DMS79 treated with DMSO at 0.1 percent for 48 hours (cell line): ENCODE measurements at regions not wholly inside any gene's neighbourhood (a gene's known extent, or its start where the extent isn't known, plus 50 kb on each side); places are given as distances from the start of the nearest gene placed in this dataset.
"Not testable (repeated sequence)": the region's sequence is repeated elsewhere in the genome, so short reads cannot be mapped to it uniquely, and the experiment has no call there.

ENCODE experiments used
- DNase-seq: peaks from one replicate; lab custom pipeline; 2025; lab: John Stamatoyannopoulos, UW

DNA sequence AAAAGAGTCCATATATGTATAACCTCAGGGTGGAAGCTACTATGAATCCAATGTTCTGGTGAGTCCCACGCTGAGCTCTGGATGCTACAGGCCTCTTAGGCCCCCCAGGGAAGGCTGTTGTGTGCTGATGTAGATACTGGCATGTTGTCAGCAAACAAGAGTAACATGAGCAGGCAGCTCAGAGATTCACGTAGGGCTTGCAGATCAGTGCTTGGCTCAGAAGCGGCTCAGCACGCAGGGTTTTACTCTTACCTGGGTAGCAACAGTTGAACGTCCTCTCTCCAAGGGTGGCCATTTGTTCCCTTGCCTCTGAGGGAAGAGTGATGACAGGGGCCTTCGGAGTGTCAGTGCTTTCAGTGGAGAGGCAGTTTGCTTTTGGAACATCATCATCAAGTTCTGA is 93.4 kb downstream of the ZFP64 start:
- no peak for DNase-seq

DNA sequence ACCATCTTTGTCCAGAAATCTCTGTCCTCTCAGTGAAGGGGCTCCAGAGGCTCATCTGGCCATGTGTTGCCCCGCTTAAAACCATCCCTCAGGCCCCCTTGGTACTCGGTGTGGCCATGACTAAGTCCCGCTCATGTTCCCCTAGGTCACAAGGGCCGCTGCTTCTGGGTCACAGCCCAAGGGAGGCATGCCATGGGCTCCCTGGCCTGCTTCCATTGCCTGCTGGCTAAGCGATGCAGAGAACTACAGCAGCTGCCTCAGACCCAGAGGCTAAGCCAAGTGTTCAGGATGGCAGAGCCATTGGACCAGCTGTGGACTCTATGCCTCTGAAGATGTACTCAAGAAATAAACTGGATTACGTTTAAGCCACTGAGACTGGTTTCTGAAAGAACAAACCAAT is 95.5 kb downstream of the ZFP64 start:
- DNase-seq: no peak

DNA sequence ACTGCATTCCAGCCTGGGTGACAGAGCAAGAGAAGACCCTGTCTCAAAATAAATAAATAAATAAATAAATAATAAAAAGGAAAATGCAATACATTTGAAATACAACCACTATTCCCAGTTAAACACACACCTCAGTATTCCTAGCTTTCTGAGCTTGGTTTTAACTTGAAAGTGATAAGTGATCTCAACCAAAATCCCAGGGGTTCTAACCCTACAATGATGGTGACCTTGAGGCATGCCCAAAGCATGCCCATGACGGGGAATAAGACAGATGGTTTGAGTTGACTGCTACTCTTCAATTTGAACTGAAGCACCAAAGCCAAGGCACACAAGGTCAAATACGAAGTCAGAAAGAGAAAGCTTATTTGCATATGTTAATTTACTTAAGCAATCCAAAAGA is 96.9 kb downstream of the ZFP64 start:
- DNase-seq: no peak

DNA sequence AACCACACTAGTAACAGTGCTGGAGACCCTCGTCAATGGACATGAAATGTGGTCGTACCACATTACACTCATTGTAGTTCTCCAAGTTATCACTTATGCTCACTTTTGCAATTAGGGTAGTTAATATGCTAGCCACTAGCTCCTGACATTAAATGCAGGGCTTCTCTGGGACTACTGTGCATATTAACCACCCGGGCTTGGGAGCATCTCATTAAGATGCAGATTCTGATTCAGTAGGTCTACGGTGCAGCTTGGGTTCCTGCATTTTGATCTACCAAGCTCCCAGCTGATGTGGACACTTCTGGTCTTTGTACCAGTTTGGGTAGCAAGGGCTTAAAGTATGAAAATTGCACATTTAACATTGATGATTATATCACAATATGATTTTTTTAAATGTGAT is 98.0 kb downstream of the ZFP64 start:
- no peak for DNase-seq

DNA sequence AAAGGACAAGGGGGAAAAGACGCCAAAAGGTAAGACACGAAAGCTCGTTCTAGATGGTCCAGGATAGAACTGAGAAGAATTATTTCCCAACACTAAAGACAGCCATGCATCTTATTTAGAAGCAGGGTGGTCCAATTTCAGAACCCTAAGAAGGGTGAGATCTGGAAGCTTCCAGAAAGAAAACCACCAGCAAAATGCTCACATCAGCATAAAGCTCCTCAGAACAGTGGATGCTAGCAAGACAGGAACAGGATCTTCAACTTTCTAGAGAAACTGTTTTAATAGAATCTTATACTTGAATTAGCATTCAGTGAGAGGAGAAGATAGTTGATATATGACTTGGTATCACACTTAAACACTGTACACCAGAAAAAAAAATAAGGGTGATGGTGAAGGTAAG is 101.5 kb downstream of the ZFP64 start:
- DNase-seq: no peak

DNA sequence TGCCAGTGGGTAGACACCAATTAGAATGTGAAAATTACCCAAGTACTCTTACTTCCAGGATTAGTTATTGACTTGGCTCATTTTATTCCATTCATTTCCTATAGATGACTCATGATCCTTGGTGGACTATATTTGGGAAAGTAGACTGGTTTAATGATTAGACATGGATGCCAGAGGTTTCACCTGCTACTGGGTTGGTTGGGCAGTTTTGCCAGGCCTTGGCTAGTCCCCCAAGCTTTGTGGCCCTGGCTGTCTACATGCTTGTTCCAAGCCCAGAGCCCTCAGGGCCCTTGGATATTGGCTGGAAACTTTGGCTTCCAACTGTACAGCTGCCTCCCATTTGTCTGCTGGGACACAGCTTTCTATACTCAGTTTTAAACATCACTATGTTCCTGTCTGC is 104.1 kb downstream of the ZFP64 start:
- DNase-seq: no peak

DNA sequence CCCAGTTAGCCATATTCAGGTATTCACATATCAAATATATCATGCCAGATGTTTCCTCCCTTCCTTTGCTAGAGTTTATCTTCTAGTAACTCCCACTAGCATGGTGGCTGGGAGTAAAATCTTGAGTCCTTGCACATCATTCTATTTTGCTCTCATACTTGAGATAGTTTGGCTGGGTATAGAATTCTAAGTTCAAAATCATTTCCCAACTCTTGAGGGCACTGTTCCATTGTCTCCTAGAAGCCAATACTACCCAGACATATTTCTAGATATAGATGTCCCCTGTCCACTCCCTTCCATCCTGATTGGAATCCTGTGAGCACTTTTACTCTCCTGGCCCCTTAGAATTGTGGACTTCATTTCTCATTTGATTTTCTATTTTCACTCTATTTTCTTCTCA is 104.7 kb downstream of the ZFP64 start:
- no peak for DNase-seq

DNA sequence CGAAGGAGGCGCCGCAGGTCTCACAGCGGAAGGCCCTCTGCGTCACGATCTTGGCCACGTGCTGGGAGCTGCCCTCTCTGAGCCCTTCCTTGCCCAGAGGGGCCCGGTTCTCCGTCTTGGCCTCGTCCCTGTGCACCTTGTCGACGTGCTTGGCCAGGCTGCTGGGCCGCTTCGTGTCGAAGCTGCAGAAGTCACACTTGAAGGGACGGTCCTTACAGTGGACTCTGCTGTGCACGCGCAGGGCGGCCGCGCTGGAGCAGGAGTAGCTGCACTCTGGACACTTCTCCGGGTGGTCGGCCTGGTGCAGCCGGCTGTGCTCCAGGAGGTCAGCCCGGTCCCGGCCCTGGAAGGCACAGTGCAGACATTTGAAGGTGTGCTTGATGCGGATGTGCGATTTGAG is 106.9 kb downstream of the ZFP64 start:
- no peak for DNase-seq

DNA sequence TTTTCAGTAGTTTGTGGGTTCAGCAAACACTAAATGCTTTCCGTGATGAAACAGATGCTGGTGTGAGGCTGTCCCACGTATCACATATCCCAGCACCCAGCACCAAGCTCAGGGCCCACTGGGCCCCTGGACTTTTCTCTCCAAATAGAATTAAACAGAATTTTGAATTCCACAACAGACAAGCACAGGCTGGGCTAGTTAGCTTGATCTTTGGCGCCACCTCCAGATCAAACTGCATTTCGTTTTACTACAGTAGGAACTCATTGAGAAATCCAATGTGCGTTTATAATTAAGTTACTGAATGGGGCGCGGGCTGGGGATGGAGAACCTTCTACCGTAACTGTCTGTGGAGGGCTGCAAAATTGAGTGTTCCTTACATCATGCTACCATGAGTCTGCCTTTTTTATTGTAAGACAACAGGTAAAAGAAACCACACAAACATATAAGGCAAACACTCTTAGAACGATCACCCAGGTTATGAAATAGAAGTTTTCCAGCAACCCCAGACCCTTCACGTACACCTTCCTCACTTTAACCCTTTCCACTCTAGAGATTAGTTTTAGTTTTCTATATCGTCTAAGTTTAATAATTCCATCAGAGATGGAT is 107.8 kb downstream of the ZFP64 start:
- peak; percentile 14 for DNase-seq

DNA sequence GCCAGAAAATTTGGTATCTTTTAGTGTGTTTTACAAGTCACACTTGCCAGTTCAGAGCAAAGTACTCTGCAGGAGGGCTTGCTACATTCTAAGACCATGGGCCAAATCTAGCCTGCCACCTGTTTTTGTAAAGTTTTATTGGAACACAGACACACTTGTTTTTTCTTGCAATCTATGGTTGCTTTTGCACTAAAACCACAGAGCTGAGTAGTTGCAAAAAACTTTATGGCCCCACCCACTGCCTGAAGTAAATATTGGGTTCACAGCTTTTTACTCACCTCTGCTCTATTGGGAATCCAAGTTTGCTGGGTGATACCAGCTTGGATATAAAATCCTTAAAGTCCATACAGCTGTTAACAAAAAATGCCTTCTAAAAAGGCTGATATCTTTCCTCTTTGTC is 109.0 kb downstream of the ZFP64 start:
- DNase-seq: no peak

DNA sequence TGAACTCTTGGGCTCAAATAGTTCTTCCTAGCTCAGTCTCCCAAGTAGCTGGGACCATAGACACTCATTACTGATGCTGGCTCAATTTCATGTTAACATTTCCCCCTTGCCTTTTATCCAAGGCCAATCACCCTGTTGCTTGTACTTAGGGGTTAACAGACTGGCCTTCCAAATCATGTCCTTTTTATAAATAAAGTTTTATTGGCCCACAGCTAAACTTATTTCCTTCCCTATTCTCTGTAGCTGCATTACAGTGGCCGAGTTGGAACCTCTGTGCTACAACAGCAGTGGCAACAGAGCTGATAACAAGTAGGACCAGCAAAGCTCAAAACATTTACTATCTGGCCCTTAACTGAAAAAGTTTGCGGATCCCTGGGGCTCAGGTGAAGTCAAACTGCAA is 109.8 kb downstream of the ZFP64 start:
- DNase-seq: no peak

DNA sequence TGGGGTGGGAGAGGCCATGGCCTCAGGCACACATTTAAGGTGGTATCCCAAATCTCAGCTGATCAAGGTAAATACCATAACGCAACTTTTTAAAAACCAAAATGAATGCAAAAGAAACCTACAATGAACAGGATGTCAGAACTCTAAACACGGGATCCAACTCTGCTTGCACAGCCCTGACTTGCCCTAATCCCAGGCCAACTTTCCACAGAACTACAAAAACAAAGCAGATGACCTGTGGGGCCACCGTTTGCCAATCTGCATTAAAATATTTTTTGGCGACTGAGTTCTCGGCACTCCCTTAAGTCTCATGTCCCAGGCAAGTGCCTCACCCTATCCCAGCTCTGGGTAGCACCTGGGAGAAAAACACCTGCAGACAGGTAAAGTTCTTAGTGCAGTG is 110.5 kb downstream of the ZFP64 start:
- no peak for DNase-seq

DNA sequence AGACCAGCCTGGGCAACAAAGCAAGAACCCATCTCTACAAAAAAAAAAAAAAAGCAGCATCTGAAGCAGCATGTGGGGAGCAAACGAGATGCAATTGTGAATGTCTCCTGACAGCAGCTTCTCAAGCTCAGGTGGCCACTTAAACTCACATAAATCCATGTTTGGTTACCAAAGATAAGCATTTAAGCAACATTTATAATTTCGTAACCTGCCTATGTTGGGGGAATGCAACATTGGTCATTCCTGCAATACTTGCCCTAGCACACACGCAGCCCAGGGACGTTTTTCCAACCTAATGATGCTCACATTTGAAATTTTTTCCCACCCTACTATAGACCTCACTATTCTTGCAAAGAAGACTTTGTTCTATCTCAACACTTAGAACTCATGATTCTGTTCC is 113.3 kb downstream of the ZFP64 start:
- DNase-seq: no peak

DNA sequence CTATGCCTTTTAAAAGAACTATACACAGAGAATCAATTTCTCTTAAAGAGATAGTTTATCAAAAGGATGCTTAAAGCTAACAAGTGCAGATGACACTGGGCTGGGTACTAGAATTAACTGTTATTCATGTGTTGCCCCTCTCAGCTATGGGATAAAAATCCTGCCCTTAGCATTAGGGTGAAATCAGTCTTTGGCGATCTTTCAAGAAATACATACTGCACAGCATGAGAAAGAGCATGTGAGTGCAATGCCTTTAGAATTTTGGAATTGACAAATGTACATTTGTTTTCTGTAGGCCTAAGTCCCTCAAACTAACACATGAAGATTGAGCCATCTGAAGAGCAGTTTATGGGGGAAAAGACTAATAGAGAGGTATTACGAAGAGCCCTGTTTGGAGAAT is 115.4 kb downstream of the ZFP64 start:
- DNase-seq: no peak

DNA sequence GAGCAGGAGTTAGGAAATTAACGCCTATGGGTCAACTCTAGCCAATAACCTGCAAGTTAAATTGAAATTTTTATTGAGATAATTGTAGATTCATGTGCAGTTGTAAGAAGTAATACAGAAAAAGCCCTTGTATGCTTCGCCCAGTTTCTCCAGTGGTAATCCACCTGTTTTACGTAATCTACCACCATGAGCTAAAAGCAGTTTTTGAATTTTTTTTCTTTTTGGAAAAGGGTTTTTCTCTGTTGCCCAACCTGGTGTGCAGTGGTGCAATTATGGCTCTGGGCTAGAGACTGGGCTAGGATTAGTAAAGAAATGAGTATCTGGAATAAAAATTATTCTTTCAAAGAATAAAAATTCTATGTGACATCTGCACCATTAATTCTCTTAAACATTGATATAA is 116.2 kb downstream of the ZFP64 start:
- no peak for DNase-seq

DNA sequence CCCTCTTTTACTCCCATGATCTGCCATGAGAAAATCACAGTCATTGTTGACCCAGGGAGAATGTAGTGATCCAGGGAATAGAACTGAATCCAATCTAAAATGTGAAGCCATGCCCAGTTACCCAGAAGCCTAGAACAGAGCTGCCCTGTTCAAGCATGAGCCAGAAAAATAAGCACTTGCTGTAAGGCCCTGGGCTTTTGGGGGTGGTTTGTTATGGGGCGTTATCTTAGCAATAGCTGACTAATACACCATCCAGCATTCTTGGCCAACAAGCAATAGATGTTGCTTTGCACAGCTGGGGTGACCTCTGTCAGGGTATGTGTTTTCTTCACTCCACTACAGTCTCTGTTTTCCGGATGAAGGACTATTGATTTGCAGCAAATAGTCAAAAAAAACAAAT is 120.4 kb downstream of the ZFP64 start:
- DNase-seq: no peak

DNA sequence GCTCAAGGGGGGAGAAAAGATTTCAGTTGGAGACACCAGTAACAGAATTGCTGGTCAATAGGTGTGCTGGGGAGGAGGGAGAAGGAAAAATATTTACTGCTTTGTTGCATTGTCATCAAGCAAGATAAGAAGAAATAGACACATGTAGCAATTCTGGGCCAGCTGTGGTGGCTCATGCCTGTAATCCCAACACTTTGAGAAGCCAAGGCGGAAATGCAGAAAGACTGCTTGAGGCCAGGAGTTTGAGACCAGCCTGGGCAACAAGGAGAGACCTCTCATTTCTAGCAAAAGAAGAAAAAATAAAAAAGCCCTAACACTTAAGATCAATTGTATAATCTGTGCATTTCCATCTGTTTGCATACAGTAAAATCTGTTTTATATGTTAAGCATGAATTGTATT is 126.6 kb downstream of the ZFP64 start:
- no peak for DNase-seq

DNA sequence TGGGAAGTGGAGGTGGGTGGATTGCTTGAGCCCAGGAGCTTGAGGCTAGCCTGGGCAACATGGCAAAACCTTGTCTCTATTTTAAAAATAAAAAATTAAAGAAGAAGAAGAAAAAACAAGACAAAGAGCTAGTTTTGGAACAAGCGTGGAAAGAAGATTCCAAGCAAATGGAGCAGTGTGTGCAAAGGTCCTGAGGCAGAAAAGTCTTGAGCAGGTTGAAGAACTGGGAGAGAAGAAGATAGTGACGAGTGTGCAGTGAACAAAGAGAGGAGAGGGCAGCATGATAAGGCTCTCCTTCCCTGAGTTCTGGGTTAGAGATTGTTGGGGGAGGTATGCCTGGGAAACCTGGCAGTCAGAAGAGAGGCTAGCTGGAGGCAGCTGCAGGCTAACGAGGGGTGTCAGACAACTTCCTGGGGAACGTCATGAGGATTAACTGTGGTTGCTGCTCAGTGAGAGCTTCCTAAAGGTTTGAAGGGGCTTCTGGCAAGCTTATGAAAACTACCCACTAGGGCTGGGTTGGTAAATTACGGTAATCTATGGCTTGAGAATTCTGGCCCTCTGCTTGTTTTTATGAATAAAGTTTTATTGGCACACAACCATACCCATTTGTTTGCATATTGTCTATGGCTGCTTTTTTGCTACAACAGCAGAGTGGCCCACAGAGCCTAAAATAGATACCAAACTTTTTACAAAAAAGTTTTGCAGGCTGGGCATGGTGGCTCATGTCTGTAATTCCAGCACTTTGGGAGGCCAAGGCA is 128.9 kb downstream of the ZFP64 start:
- DNase-seq: no peak

DNA sequence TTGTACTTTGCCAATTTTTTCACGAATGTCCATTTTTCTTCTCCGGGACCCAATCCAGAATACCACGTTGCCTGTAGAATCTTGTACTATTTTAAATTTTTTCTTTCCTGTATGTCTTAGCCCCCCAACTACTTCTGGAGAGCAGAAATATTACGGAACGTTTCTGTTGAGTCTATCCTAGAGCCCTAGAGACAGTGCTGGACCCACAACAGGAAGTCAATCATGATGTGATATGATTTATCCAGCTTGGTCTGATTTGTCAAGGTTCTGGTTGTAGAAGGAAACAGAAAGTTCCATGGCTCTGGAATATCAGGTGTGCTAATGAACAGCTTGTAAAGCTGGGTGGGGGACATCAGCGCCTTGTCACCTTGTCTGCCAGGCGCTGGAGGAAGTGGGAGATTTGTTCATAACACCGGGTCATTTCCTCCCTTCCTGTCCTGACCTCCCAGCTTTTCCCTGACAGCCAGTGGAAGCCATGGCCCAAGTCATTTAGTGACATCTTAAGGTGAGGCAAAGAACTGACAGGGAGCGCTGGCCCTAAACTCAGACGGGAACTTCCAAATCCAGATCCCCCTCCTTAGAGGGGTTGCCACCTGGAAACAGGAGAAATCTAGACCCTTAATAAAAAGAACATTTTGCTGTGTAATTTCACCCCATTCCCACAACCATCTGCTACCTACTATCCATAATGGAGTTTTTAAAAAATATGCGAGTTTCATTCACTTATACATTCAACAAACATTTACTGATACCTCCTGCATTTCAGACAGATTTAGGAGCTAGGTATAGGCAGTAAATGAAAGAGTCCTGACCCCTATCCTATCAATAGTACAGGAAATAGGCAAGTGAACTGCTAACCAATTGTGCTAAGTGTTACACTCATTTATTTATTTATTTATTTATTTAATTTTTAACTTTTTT is 130.5 kb downstream of the ZFP64 start:
- peak; percentile 2 for DNase-seq

DNA sequence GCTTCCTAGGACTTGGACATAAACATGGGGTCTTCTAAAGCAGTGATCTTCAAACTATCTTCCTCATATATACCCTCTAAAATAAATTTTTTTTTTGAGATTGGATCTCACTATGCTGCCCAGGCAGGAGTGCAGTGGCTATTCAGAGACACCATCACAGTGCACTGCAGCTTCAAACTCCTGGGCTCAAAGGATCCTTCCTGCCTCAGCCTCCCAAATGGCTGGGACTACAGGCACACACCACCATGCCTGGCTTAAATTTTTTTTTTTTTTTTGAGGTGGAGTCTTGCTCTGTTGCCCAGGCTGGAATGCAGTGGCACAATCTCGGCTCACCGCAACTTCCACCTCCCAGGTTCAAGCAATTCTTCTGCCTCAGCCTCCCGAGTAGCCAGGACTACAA is 134.4 kb downstream of the ZFP64 start:
- not testable (repeated sequence) for DNase-seq

DNA sequence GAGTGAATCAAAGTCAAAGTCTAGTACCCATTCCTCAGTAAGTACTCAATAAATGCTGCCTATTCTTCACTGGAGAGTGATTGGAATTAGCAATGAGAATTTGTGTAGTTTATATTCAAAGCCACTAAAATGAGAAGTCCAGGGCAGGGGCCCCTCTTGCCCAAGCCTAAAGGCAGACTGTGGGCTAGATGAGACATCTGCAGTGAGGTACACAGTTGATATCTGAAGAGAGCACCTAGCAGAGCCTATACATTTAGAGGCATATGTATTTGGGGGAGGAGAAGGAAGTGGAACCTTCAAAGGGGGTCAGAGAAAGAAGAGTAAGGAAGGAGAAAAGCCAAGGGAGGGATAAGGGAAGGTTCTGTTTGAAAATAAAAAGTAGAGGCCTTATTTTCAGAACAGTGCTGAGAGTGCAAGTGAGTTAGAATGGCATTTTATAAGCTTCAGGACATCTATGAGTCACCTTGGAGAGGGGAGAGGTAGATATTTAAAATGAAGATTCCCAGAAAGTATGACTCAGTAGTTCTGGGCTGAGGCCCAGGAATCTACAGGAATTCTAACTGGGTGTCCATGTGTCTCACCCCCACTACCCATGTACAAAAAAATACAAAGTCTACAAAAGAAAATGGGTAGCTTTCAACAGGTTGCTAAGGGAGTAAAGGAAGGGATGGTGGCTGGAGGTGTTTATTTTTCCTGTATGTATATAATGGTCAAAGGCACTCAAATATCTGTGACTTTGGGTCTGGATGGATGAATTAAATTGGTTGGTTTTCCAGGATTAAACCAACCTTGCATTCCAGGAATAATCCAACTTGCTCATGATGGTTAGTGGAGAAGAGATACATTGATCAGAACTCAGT is 135.1 kb downstream of the ZFP64 start:
- no peak for DNase-seq

DNA sequence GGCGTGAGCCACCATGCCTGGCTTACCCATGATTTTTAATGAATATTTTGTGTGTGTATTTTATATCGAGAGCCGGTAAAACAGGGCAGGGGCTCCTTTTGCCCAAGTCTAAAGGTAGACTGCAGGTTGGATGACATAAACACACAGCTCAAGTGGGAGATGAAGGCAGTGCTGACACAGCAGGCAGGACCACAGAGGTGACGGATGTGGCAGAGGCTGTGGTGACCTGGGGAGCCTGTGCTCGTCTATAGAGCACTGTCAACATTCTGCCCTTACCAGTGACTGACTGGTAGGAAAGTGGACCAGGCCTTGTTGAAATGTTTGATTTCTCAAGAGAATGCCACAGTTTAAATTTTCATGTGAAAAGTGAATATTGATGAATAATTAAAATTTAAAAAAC is 137.5 kb downstream of the ZFP64 start:
- DNase-seq: no peak
